NCI-H2196 (cell line): ENCODE measurements at regions not wholly inside any gene's neighbourhood (a gene's known extent, or its start where the extent isn't known, plus 50 kb on each side); places are given as distances from the start of the nearest gene placed in this dataset.

Source experiments
- DNase-seq: peaks from one replicate; lab custom pipeline; 2025; ENCODE audit not compliant: unreplicated experiment; lab: John Stamatoyannopoulos, UW

- no peak for DNase-seq
Observed at GRCh38 chr5:72035831-72036230, 71.4 kb upstream of the MAP1B start.

- DNase-seq, result no peak
Observed at GRCh38 chr5:72036951-72037350, 70.3 kb upstream of the MAP1B start.

GRCh38 chr5:72040513-72040912 lies 66.8 kb upstream of the MAP1B start:
- DNase-seq, result no peak

GRCh38 chr5:72041654-72042053 lies 65.6 kb upstream of the MAP1B start:
- DNase-seq, result no peak

- DNase-seq, result no peak
Observed at GRCh38 chr5:72042097-72042496, 65.2 kb upstream of the MAP1B start.

- DNase-seq, result no peak
Observed at GRCh38 chr5:72045692-72046091, 61.6 kb upstream of the MAP1B start.

GRCh38 chr5:72046106-72046505 lies 61.2 kb upstream of the MAP1B start:
- no peak for DNase-seq

- DNase-seq, result no peak
Observed at GRCh38 chr5:72055636-72056035, 51.6 kb upstream of the MAP1B start.
